GM13977 (cell line): ENCODE measurements at regions not wholly inside any gene's neighbourhood (a gene's known extent, or its start where the extent isn't known, plus 50 kb on each side); places are given as distances from the start of the nearest gene placed in this dataset.
"Not testable (repeated sequence)": the region's sequence is repeated elsewhere in the genome, so short reads cannot be mapped to it uniquely, and the experiment has no call there.

ENCODE experiments used
- DNase-seq: peaks from one replicate; pipeline ENCODE4 v3.0.0; 2012; ENCODE audit warnings: low spot score
- CTCF ChIP-seq: IDR thresholded peaks from 2 replicates; pipeline ENCODE4 v1.5.1; 2012; ENCODE audit warnings: mild to moderate bottlenecking, control low read depth; ENCODE audit not compliant: insufficient read depth; ENCODE audit errors: extremely low read depth, missing control alignments
- in situ Hi-C: fragments of 300-500 bp; cut with MboI; formaldehyde crosslinking; loops from one replicate; pipeline ENCODE4 v1.12.0; 2022; ENCODE audit warnings: low sequenced_read_pairs, low pct_unique_long_range_greater_than_20kb, mixed read lengths, inconsistent platforms; ENCODE audit not compliant: unreplicated experiment

- TF ChIP-seq CTCF: no peak
- DNase-seq: no peak
- in situ Hi-C loops: no loop called here
Observed at GRCh38 chr14:104476437-104476836, 103.1 kb upstream of the C14orf180 start.

GRCh38 chr14:104477117-104477623 lies 102.4 kb upstream of the C14orf180 start:
- in situ Hi-C loops: no loop called here
- no peak for DNase-seq
- TF ChIP-seq CTCF: no peak

DNA sequence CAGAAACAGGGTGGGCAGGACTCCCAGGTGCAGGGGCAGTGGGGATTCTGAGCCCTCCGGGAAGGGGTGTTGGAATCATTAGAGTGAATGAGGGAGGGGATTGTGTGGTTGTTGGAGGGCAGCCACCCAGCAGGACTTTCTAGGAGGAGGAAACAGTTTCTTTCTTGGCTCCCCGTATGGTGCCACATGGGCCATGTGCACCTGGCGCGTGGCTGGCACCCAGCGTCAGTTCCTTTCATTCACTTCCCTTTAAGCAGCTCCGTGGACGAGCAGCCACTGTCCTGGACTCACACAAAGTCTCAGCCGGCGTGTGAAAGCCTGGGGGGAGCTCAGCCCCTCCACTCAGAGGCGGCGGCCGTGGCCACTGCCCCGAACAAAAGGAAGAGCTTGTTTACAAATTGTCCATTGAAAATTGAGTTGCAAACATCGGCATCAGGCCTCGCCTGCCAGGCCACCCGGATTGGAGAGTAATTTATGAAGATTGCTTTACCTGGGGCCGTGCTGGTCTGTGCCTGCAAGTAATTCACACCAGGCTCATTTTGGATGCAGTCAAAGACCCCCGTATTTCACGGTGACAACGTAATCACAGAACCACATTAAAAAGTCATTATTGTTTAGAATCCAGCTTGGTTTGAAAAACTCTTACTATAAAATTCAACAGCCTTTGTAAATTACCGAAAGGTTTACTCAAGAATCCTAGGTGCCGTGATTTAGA lies 101.7 kb upstream of the C14orf180 start:
- in situ Hi-C loops: no loop called here
- DNase-seq: no peak
- TF ChIP-seq CTCF: no peak

- no peak for DNase-seq
- TF ChIP-seq CTCF: no peak
- in situ Hi-C loops: no loop called here
Observed at GRCh38 chr14:104478656-104479055, 100.9 kb upstream of the C14orf180 start.

- no peak for TF ChIP-seq CTCF
- DNase-seq: no peak
- in situ Hi-C loops: no loop called here
Observed at GRCh38 chr14:104479901-104480300, 99.7 kb upstream of the C14orf180 start.

GRCh38 chr14:104481323-104481722 lies 98.2 kb upstream of the C14orf180 start:
- in situ Hi-C loops: no loop called here
- TF ChIP-seq CTCF: no peak
- no peak for DNase-seq

DNA sequence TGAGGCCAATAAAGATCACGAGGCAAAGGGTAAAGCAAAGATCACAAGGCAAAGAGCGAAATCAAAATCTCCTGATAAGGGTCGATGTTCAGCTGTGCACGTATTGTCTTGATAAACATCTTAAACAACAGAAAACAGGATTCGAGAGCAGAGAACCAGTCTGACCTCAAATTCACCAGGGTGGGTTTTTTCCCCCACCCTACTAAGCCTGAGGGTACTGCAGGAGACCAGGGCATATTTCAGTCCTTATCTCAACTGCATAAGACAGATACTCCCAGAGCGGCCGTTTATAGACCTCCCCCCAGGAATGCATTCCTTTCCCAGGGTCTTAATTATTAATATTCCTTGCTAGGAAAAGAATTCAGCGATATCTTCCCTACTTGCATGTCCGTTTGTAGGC lies 97.5 kb upstream of the C14orf180 start:
- in situ Hi-C loops, DNase-seq: not testable (repeated sequence)
